Neural cell (in vitro differentiated cells): ENCODE measurements at regions not wholly inside any gene's neighbourhood (a gene's known extent, or its start where the extent isn't known, plus 50 kb on each side); places are given as distances from the start of the nearest gene placed in this dataset.

Source experiments
- H2AFZ ChIP-seq: fragments of 200-600, 300-800 bp; sonication (generic), shearing (Covaris generic); 2 replicates; pipeline ENCODE4 v1.6.0; 2014; ENCODE audit warnings: low read depth, mild to moderate bottlenecking, antibody characterized with exemption, low read length, moderate library complexity
- H3F3A ChIP-seq: fragments of 200-600 bp; shearing (Covaris generic); 2 replicates; pipeline ENCODE4 v1.6.1; 2016; ENCODE audit warnings: mild to moderate bottlenecking, moderate library complexity, mixed read lengths, antibody characterized with exemption, low read length; ENCODE audit not compliant: insufficient read depth, poor library complexity, severe bottlenecking
- H3K27ac ChIP-seq: fragments of 200-600, 300-800 bp; sonication (generic), shearing (Covaris generic); 2 replicates; pipeline ENCODE4 v1.5.1; 2014; ENCODE audit warnings: mild to moderate bottlenecking, low read length, moderate library complexity
- H3K27me3 ChIP-seq: fragments of 300-800, 200-600 bp; sonication (generic), shearing (Covaris generic); 2 replicates; pipeline ENCODE4 v1.6.0; 2014; ENCODE audit warnings: mild to moderate bottlenecking, low read depth, low read length, moderate library complexity; ENCODE audit not compliant: insufficient read depth
- H3K36me3 ChIP-seq: fragments of 300-800, 200-600 bp; sonication (generic), shearing (Covaris generic); 2 replicates; pipeline ENCODE4 v1.5.1; 2014; ENCODE audit warnings: mild to moderate bottlenecking, antibody characterized with exemption, low read length, moderate library complexity; ENCODE audit not compliant: insufficient read depth
- H3K4me2 ChIP-seq: fragments of 300-800, 200-600 bp; sonication (generic), shearing (Covaris generic); 2 replicates; pipeline ENCODE4 v1.6.0; 2014; ENCODE audit warnings: mild to moderate bottlenecking, low read length
- H3K4me3 ChIP-seq: fragments of 300-800, 200-600 bp; sonication (generic), shearing (Covaris generic); 2 replicates; pipeline ENCODE4 v1.5.1; 2014; ENCODE audit warnings: mild to moderate bottlenecking, low read length, moderate library complexity
- H3K79me2 ChIP-seq: fragments of 200-600 bp; shearing (Covaris generic); replicated peaks from 2 replicates; pipeline ENCODE4 v1.6.0; 2014; ENCODE audit warnings: mild to moderate bottlenecking, low read length, moderate library complexity; ENCODE audit not compliant: insufficient read depth
- H3K9ac ChIP-seq: fragments of 300-800, 200-600 bp; sonication (generic), shearing (Covaris generic); 2 replicates; pipeline ENCODE4 v1.6.1; 2016; ENCODE audit warnings: mild to moderate bottlenecking, low read length, mixed read lengths
- H3K9me2 ChIP-seq: fragments of 200-600 bp; shearing (Covaris generic); 2 replicates; pipeline ENCODE4 v1.6.1; 2016; ENCODE audit warnings: mild to moderate bottlenecking, low read length, mixed read lengths; ENCODE audit not compliant: insufficient read depth
- H3K9me3 ChIP-seq: fragments of 200-600, 300-800 bp; sonication (generic), shearing (Covaris generic); 2 replicates; pipeline ENCODE4 v1.6.1; 2016; ENCODE audit warnings: mild to moderate bottlenecking, mixed run types, low read length, moderate library complexity, mixed read lengths
- H4K20me1 ChIP-seq: fragments of 200-600 bp; shearing (Covaris generic); 2 replicates; pipeline ENCODE4 v1.6.1; 2016; ENCODE audit warnings: mild to moderate bottlenecking, mixed run types; ENCODE audit not compliant: insufficient read depth
- EP300 ChIP-seq: fragments of 450-650 bp; conservative IDR thresholded peaks from 2 replicates; pipeline ENCODE4 v1.6.1; 2014; ENCODE audit warnings: antibody characterized with exemption, mild to moderate bottlenecking, moderate library complexity; ENCODE audit not compliant: poor library complexity, severe bottlenecking
- EZH2 ChIP-seq: fragments of 200-600, 300-800 bp; shearing (Covaris generic), sonication (generic); IDR thresholded peaks from 2 replicates; pipeline ENCODE4 v1.6.1; 2014; ENCODE audit warnings: antibody characterized with exemption, low read length, borderline replicate concordance, mild to moderate bottlenecking; ENCODE audit not compliant: insufficient read depth, poor library complexity, severe bottlenecking
- MXI1 ChIP-seq: fragments of 450-650 bp; conservative IDR thresholded peaks from 2 replicates; pipeline ENCODE4 v1.6.1; 2014; ENCODE audit warnings: antibody characterized with exemption, mild to moderate bottlenecking; ENCODE audit not compliant: poor library complexity, severe bottlenecking
- POLR2AphosphoS5 ChIP-seq: IDR thresholded peaks from 2 replicates; pipeline ENCODE4 v1.6.1; 2012
- RAD21 ChIP-seq: fragments of 450-650 bp; conservative IDR thresholded peaks from 2 replicates; pipeline ENCODE4 v1.6.1; 2014; ENCODE audit warnings: antibody characterized with exemption, mild to moderate bottlenecking, moderate library complexity
- REST ChIP-seq: IDR thresholded peaks from 2 replicates; pipeline ENCODE4 v1.6.1; 2012; ENCODE audit warnings: borderline replicate concordance
- SMC3 ChIP-seq: fragments of 450-650 bp; conservative IDR thresholded peaks from 2 replicates; pipeline ENCODE4 v1.6.1; 2014; ENCODE audit warnings: antibody characterized with exemption, mild to moderate bottlenecking, moderate library complexity; ENCODE audit not compliant: poor library complexity
- TAF1 ChIP-seq: IDR thresholded peaks from 2 replicates; pipeline ENCODE4 v1.6.1; 2012; ENCODE audit warnings: low read depth
- TF ChIP-seq, protein P1 (sequence below): fragments of 450-650 bp; IDR thresholded peaks from 2 replicates; pipeline ENCODE4 v1.5.1; 2014; ENCODE audit warnings: antibody characterized with exemption, mild to moderate bottlenecking, moderate library complexity; ENCODE audit not compliant: poor library complexity, severe bottlenecking

- H2AFZ ChIP-seq = no peak overlapping the region
- H3K27me3 ChIP-seq = no peaks in the 10 kb centered on the region
- no peak overlapping the region for H3K4me2 ChIP-seq
- H3K4me3 ChIP-seq = no peak overlapping the region
- no peaks in the 10 kb centered on the region for H3K36me3 ChIP-seq
- H4K20me1 ChIP-seq = no peaks in the 10 kb centered on the region
- TF ChIP-seq REST = no peak
- TF ChIP-seq, protein P1, sequence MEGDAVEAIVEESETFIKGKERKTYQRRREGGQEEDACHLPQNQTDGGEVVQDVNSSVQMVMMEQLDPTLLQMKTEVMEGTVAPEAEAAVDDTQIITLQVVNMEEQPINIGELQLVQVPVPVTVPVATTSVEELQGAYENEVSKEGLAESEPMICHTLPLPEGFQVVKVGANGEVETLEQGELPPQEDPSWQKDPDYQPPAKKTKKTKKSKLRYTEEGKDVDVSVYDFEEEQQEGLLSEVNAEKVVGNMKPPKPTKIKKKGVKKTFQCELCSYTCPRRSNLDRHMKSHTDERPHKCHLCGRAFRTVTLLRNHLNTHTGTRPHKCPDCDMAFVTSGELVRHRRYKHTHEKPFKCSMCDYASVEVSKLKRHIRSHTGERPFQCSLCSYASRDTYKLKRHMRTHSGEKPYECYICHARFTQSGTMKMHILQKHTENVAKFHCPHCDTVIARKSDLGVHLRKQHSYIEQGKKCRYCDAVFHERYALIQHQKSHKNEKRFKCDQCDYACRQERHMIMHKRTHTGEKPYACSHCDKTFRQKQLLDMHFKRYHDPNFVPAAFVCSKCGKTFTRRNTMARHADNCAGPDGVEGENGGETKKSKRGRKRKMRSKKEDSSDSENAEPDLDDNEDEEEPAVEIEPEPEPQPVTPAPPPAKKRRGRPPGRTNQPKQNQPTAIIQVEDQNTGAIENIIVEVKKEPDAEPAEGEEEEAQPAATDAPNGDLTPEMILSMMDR = no peak
- TF ChIP-seq TAF1 = no peak
- no peak for TF ChIP-seq SMC3
- TF ChIP-seq EZH2 = no peak
- TF ChIP-seq RAD21 = no peak
- TF ChIP-seq EP300 = no peak
- no peak for TF ChIP-seq POLR2AphosphoS5
- no peak for TF ChIP-seq MXI1
- H3K9me3 ChIP-seq = no peaks in the 10 kb centered on the region
- H3K9me2 ChIP-seq = no peaks in the 10 kb centered on the region
- no peaks in the 10 kb centered on the region for H3K79me2 ChIP-seq
- no peaks in the 10 kb centered on the region for H3F3A ChIP-seq
- H3K9ac ChIP-seq = no peak overlapping the region
- H3K27ac ChIP-seq = no peak overlapping the region
Measured at GRCh38 chrX:1074172-1074571, 138.3 kb downstream of the CRLF2 start.

DNA sequence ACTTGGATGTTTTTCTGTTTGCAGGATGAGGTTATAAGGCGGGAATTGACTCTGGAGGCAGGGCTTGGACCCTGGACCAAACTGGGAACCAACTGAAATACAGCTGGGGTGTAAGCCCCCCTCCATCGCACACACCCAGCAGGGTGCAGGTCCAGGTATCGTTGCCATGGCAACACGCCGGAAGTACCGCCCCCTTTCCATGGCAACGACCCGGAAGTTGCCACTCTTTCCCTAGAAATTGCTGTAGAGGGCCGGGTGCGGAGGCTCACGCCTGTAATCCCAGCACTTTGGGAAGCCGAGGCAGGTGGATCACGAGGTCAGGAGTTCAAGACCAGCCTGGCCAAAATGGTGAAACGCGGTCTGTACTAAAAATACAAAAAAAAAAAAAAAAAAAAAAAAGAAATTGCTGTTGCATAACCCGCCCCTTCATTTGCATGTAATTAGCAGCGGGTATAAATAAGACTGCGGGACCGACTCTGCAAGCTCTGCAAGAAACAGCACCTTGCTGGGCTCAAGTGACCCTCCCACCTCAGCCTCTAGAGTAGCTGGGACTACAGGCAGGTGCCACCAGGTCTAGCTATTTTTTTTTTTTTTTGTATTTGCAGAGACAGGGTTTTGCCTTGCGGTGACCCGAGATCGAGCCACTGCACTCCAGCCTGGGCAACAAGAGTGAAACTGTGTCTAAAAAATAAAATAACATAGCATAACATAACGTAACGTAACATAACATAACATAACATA, 139.6 kb downstream of the CRLF2 start:
- Histone ChIP-seq H3K4me2 (no peak overlapping the region), H3K27me3 (no peaks in the 10 kb centered on the region)
- TF ChIP-seq EZH2 (no peak), EP300 (no peak), REST (no peak), POLR2AphosphoS5 (no peak), RAD21 (no peak)
- TF ChIP-seq, protein P1 = no peak

More for the DNA sequence above, 139.6 kb downstream of the CRLF2 start:
- Histone ChIP-seq H3K4me3 (no peak overlapping the region), H2AFZ (no peak overlapping the region), H3K27ac (no peak overlapping the region), H4K20me1 (no peaks in the 10 kb centered on the region), H3F3A (no peaks in the 10 kb centered on the region), H3K79me2 (no peaks in the 10 kb centered on the region), H3K36me3 (no peaks in the 10 kb centered on the region), H3K9ac (no peak overlapping the region), H3K9me2 (no peaks in the 10 kb centered on the region), H3K9me3 (no peaks in the 10 kb centered on the region)
